ENCODE measurements at regions not wholly inside any gene's neighbourhood (a gene's known extent, or its start where the extent isn't known, plus 50 kb on each side); places are given as distances from the start of the nearest gene placed in this dataset.

DNA sequence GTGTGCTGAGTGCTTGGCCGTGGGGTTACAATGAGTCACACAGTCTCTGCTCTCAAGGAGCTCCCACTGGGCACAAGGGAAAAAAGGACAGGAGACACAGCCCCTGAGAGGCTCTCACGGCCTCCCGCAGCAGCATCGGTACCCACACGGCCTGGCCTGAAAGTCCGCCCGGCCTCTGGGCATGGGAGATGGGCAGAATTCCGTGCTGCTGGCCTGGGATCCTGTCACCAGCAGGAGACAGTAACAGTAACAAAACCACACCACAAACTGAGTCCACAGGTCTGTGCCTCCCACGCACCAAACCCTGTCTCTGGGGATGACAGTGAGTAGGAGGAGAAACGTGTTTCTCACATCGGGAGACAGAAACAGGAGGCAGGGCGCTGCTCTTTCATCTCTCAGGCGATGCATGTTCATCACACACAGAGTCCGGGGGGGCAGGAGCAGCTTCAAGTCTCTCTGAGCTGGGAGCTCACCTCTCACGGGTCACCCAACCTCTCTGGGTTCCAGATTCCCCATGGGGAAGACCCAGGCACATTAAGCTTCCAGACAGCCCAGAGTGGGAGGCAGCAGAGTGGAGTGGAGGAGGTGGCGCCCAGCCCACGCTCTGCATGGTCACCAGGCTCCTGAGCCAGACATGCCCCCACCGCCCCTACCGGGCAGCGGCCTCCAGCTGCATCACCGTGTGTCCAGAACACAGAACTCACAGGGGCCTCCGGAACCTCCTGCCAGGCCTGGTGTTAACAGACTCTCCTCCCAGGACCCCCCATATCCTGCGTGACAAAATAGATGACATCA lies 124.7 kb upstream of the VSTM2B start:
- Histone ChIP-seq H3K27me3 (no peaks in the 10 kb centered on the region), H3K27ac (no peak overlapping the region), H3K36me3 (no peaks in the 10 kb centered on the region), H3K9me3 (no peaks in the 10 kb centered on the region), H3K4me3 (no peak overlapping the region), H3K4me1 (peaks cover 13% of the 10 kb centered on the region)
- DNase-seq (ENCODE audit: low spot score in 2 of 2): no peak
- TF ChIP-seq EP300 (IDR thresholded peaks at IDR 0.05) (no peak), POLR2AphosphoS5 (IDR thresholded peaks at IDR 0.05) (no peak), POLR2A (IDR thresholded peaks at IDR 0.05) (no peak)
- TF ChIP-seq, protein P1, sequence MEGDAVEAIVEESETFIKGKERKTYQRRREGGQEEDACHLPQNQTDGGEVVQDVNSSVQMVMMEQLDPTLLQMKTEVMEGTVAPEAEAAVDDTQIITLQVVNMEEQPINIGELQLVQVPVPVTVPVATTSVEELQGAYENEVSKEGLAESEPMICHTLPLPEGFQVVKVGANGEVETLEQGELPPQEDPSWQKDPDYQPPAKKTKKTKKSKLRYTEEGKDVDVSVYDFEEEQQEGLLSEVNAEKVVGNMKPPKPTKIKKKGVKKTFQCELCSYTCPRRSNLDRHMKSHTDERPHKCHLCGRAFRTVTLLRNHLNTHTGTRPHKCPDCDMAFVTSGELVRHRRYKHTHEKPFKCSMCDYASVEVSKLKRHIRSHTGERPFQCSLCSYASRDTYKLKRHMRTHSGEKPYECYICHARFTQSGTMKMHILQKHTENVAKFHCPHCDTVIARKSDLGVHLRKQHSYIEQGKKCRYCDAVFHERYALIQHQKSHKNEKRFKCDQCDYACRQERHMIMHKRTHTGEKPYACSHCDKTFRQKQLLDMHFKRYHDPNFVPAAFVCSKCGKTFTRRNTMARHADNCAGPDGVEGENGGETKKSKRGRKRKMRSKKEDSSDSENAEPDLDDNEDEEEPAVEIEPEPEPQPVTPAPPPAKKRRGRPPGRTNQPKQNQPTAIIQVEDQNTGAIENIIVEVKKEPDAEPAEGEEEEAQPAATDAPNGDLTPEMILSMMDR (IDR thresholded peaks at IDR 0.05): no peak
- 60% methylated on average over 13 of the region's 23 CpGs for WGBS

DNA sequence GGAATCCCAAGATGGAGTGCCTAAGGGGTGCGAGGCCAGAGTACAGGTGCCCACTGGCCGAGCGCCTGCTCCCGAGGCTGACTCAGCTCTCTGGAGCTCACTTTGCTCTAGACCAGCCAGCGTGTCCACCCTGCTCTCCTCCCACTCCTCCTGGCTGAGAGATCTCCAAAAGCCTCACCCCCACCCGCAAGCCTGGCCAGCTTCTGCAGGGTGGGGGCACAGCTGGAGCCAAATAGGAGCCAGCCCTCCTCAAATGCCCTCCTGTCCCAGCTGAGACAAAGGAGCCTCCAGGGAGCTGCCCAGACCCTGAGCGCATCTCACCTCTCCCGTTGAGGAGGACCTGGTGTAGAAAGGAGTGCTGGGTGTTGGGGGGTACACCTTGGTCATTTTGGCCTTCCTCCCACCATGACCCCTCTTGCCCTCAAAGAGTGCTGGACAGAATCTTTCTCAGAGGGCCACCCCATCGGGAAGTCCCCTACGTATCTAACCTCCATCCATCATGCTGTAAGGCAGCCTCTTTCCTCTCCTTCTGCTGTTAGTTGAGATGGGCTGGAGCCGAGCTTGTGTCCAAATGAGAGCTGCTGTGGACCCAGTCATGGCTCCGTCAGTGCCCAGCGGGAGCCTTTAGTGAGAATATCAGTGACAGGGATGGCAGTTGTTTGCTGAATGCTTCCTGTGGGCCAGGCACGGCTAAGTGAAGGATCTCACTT lies 123.9 kb upstream of the VSTM2B start:
- Histone ChIP-seq H3K27me3 (no peaks in the 10 kb centered on the region), H3K4me1 (peaks cover 13% of the 10 kb centered on the region), H3K9me3 (no peaks in the 10 kb centered on the region), H3K27ac (no peak overlapping the region), H3K4me3 (no peak overlapping the region), H3K36me3 (no peaks in the 10 kb centered on the region)
- DNase-seq (ENCODE audit: low spot score in 2 of 2): no peak
- TF ChIP-seq POLR2A (IDR thresholded peaks at IDR 0.05): no peak
- no peak for TF ChIP-seq EP300 (IDR thresholded peaks at IDR 0.05)
- TF ChIP-seq POLR2AphosphoS5 (IDR thresholded peaks at IDR 0.05): no peak
- TF ChIP-seq, protein P1 (IDR thresholded peaks at IDR 0.05): no peak
- WGBS: 71% methylated on average over 11 of the region's 14 CpGs

DNA sequence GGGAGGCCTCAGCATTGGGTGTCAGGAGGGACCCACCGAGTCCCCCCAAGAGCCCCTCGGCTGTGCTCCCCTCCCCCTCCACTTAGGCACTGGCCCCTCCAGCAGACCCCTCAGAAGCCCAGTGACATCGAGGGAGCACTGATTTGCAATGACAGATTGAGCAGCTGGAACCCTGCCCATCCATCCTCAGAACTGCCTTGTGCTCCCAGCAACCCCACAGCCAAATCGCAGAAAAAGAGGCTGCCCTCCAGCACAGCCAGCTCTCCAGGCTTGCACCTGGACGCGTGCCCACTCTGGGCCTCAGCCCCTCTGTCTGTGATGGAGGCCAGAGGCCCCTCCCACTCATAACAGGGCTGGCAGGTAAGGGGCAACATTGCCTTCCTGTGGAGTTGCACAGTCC lies 123.2 kb upstream of the VSTM2B start:
- H3K4me1 ChIP-seq: peaks cover 13% of the 10 kb centered on the region
- no peak for TF ChIP-seq POLR2AphosphoS5 (IDR thresholded peaks at IDR 0.05)
- no peak for TF ChIP-seq EP300 (IDR thresholded peaks at IDR 0.05)
- TF ChIP-seq, protein P1 (IDR thresholded peaks at IDR 0.05): no peak
- TF ChIP-seq POLR2A (IDR thresholded peaks at IDR 0.05): no peak
- WGBS: 60% methylated on average over 5 of the region's 6 CpGs
- no peak overlapping the region for H3K4me3 ChIP-seq
- H3K9me3 ChIP-seq: no peaks in the 10 kb centered on the region
- H3K27me3 ChIP-seq: no peaks in the 10 kb centered on the region
- no peak for DNase-seq (ENCODE audit: low spot score in 2 of 2)
- H3K27ac ChIP-seq: no peak overlapping the region
- no peaks in the 10 kb centered on the region for H3K36me3 ChIP-seq

DNA sequence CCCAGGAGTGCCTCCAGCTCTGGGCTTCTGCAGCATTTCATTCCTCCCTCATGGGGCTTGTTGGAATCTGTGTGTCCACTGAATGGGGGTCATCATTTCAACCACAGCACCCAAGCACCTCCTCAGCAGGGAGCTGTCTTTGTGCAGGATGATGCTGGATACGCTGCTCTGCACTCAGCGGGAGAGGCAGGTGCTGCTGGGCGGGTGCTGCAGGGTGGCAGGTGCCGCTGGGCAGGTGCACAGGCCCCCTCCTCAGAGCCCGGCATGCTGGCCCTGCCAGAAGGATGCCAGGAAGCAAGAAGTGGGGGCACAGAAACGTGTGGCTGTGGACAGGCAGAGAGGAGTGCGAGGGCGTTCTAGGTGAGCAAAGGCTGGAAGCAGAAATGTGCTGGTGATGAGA lies 121.8 kb upstream of the VSTM2B start:
- peaks cover 2% of the 10 kb centered on the region for H3K27me3 ChIP-seq
- TF ChIP-seq POLR2A (IDR thresholded peaks at IDR 0.05): no peak
- no peak for TF ChIP-seq POLR2AphosphoS5 (IDR thresholded peaks at IDR 0.05)
- no peak for TF ChIP-seq EP300 (IDR thresholded peaks at IDR 0.05)
- TF ChIP-seq, protein P1 (IDR thresholded peaks at IDR 0.05): no peak
- no peak overlapping the region for H3K4me3 ChIP-seq
- H3K27ac ChIP-seq: no peak overlapping the region
- no peak for DNase-seq (ENCODE audit: low spot score in 2 of 2)
- peaks cover 13% of the 10 kb centered on the region for H3K4me1 ChIP-seq
- no peaks in the 10 kb centered on the region for H3K36me3 ChIP-seq
- WGBS: 82% methylated on average over 8 of the region's 8 CpGs
- H3K9me3 ChIP-seq: no peaks in the 10 kb centered on the region
